ENCODE measurements at regions not wholly inside any gene's neighbourhood (a gene's known extent, or its start where the extent isn't known, plus 50 kb on each side); places are given as distances from the start of the nearest gene placed in this dataset.
A peak's percentile ranks its signal among the peaks of the same experiment; 100 is the strongest.

DNA sequence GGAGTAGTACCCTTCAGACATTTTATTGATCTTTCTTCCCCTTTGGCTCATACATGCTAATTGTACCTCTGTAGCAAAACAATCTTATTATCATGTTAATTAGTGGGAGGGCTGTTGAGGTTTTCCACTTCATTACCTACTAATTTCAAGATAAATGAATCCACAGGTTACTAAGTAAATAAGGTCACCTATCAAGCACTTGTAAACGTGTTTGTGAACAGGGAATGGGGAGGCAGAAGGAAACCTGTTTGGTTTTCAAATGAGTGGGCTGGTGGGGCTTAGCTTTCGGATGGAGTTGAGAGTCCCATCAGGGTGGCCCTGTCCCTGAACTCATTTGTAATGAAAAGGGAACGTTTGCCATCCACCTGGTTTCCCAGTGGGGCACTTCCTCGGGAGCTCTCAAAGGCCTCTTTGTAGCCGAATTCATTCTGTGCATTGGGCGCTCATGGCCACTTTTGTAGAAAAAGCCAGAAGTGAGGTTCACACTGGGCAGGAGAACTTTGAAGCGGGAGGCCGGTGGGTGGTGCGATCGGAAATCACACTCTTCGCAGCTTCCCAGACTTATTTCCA lies 419.8 kb upstream of the NR2F2 start (continued):
- TF ChIP-seq HDAC6 (IDR thresholded peaks at IDR 0.05; ENCODE audit: low read depth, low read length) (no peak), POLR2A (IDR thresholded peaks at IDR 0.05; ENCODE audit: control extremely low read depth in 1 of 2, low read depth in 2 of 2, low read length in 2 of 2) (no peak), CHD7 (IDR thresholded peaks at IDR 0.05; ENCODE audit: insufficient replicate concordance, low read length) (peak; percentile 69), TCF12 (IDR thresholded peaks at IDR 0.05; ENCODE audit: low read depth, low read length) (peak; percentile 73; the same call in 1 of the 2 replicates), EGR1 (IDR thresholded peaks at IDR 0.05; ENCODE audit: borderline replicate concordance, low read depth, low read length) (peak; percentile 20; the same call in 1 of the 2 replicates), BACH1 (IDR thresholded peaks at IDR 0.05; ENCODE audit: low read length) (peak; percentile 68), TAF1 (IDR thresholded peaks at IDR 0.05; ENCODE audit: low read depth, low read length) (no peak)

Measured in H1 (cell line).